GM12864 (cell line): ENCODE measurements at regions not wholly inside any gene's neighbourhood (a gene's known extent, or its start where the extent isn't known, plus 50 kb on each side); places are given as distances from the start of the nearest gene placed in this dataset.

Source experiments
- DNase-seq: peaks from one replicate; pipeline ENCODE4 v3.0.0-alpha.2; 2011; ENCODE audit warnings: low read depth
- H3K4me3 ChIP-seq: 2 replicates; pipeline ENCODE4 v1.5.1; 2011; ENCODE audit warnings: mild to moderate bottlenecking, low read depth, low read length, control low read depth
- TF ChIP-seq, protein P1 (sequence below): IDR thresholded peaks from 2 replicates; pipeline ENCODE4 v1.5.1; 2011; ENCODE audit warnings: low read depth, mild to moderate bottlenecking, moderate library complexity, low read length, control low read depth, inconsistent platforms; ENCODE audit errors: missing control alignments

DNA sequence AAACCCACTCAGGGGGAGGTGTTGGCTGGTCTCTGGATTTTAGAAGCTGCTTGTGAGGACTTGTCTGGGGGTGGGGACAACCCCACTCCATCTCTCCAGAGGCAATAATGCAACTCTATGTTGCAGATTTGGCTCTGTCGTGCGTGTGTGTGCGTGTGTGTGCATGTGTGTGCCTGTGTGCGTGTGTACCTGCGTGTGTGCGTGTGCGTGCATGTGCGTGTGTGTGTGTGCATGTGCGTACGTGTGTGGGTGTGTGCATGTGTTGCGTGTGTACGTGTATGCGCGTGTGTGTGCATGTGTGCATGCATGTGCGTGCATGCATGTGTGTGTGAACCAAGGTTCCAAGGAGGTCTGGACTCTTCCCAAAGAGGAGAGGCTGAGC, 120.4 kb upstream of the LHX1 start:
- no peak overlapping the region for H3K4me3 ChIP-seq
- no peak for DNase-seq
- TF ChIP-seq, protein P1, sequence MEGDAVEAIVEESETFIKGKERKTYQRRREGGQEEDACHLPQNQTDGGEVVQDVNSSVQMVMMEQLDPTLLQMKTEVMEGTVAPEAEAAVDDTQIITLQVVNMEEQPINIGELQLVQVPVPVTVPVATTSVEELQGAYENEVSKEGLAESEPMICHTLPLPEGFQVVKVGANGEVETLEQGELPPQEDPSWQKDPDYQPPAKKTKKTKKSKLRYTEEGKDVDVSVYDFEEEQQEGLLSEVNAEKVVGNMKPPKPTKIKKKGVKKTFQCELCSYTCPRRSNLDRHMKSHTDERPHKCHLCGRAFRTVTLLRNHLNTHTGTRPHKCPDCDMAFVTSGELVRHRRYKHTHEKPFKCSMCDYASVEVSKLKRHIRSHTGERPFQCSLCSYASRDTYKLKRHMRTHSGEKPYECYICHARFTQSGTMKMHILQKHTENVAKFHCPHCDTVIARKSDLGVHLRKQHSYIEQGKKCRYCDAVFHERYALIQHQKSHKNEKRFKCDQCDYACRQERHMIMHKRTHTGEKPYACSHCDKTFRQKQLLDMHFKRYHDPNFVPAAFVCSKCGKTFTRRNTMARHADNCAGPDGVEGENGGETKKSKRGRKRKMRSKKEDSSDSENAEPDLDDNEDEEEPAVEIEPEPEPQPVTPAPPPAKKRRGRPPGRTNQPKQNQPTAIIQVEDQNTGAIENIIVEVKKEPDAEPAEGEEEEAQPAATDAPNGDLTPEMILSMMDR: no peak

DNA sequence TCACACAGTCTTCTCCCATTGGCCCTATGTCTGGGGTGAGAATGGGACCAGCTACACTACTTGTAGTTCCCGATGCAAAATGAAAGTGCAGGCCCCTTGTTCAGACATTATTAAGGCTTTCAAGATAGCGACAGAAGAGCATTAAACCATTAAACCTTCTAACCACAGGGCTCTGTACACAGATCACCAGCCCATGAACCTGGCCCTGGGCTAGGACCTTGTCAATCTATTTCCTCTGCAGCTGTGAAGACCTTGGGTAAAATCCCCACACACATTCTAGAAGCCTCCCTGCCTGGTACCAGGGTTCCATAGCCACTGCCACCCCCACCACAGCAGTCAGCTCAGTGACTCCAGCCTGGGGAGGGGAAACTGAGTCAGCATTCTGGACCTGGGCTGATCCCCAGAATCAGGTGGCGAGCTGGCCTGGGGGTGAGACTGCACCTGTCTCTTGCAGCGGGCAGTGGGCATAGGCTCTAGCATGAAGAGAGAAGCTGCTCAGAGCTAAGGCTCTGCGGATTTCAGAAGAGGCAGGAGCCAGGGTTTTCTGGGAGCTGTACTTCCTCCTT, 119.7 kb upstream of the LHX1 start:
- no peak for DNase-seq
- TF ChIP-seq, protein P1: no peak
- H3K4me3 ChIP-seq: no peak overlapping the region

DNA sequence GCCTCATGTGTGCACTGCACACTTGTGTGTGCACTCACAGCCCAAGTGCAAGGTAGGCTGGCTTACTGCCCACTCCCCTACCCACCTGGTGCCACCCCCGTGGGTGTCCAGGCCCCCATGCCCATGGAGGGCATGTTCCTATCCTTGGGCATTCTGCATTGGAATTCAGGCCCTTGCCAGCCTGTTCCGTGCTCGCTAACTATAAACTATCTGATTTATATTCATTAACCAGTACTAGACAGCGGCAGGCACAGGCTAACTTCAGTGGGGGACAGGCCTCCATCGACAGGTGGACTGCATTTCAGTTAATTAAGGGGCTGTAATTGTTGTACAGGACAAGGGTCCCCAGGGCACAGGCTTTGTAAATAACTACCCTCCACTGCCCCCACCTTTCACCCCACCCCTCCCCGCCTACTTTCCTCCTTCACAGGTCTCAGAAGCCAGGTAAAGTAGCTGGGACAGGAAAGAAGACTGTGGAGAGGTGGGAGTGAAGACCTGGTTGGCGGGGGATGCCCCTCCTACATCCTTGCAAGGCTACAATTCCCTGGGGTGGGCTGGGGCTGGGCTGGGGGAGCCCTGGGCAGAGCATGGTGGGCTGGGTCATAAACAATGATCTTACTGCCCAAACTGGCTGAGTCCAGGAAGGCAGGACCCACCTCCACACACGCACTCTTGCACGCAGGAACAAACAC, 119.0 kb upstream of the LHX1 start:
- TF ChIP-seq, protein P1: no peak
- DNase-seq: no peak
- no peak overlapping the region for H3K4me3 ChIP-seq

DNA sequence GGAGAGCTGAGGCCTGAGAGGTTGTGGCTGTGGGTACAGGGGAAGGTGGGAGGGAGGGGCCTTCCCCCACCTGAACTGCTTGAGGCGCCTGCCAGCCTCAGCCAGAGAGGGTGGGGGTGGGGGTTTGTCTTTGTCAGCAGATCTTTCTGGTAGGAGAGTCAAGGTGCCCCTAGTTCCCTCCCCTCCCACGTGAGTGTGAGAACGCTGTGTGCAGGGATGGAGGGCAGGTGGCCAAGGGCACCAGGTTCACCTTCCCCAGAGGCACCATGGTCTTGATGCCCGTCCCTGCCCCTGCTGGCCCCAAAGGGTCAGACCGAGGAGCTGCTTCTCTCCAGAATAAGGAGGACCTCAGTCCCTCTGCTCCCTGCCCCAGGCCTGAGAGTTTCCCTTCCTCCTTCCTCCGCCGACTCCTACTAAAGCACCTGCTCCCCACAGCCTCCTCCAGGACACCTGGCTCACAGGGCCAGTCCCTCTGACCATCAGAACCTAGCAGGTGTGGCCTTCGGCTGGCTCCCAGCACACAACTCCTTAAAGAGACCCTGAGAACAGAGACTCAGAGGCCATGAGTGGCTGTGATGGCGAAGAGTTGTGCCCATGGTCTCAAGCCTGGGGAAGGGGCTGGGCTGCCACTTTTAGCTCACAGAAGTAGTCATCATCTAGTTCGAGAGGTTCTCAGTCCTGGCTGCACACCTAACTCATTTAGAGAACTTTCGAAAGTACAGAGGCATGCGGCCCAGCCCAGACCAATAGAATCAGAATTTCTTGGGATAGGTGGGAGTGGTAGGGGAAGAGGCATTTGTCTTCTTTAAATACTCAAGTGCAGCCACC, 113.2 kb upstream of the LHX1 start:
- no peak for DNase-seq
- TF ChIP-seq, protein P1: no peak

DNA sequence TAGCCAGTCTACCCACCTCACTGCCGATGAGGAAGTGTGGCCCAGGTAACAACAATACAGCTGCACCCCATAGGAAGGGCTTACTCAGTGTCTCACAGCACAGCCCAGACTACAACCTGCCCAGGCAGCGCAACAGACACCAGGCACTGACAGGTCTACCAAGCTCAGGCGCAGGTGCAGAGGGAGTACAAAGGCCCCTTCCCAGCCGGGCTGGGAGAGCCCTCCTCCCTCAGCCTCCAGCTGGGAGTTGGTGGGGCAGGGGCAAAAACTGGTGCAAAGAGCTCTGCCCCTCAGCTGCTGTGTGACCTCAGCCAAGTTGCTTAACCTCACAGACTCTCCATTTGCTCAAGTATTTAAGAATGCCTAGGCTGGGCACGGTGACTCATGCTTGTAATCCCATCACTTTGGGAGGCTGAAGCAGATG, 112.6 kb upstream of the LHX1 start:
- no peak overlapping the region for H3K4me3 ChIP-seq
- no peak for DNase-seq
- TF ChIP-seq, protein P1: no peak

More for the DNA sequence above, 113.2 kb upstream of the LHX1 start:
- no peak overlapping the region for H3K4me3 ChIP-seq

DNA sequence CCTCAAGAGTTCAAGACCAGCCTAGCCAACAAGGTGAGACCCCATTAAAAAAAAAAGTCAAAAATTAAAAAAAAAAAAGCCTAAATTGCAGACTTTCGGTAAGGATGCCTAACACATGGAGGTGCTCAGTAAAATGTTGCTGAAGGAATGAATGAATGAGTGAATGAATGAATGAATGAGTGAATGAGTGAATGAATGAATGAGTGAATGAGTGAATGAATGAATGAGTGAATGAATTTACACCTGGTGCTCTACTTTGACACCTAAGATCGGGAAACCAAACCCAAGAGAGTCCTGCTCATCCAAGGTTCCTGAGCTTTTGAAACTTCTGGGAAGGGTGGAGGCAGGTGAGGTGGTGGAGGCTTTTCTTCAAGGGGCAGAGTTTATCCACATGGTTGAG, 112.2 kb upstream of the LHX1 start:
- TF ChIP-seq, protein P1: no peak
- no peak overlapping the region for H3K4me3 ChIP-seq
- no peak for DNase-seq
